ENCODE measurements at regions not wholly inside any gene's neighbourhood (a gene's known extent, or its start where the extent isn't known, plus 50 kb on each side); places are given as distances from the start of the nearest gene placed in this dataset.

GRCh38 chr15:36106640-36107335 is 472.6 kb upstream of the CDIN1 start:
- Histone ChIP-seq H3K27me3 (ENCODE audit: control insufficient read depth in 1 of 2, insufficient read depth in 2 of 2, low read length in 2 of 2) (no peaks in the 10 kb centered on the region), H3K9ac (ENCODE audit: insufficient read depth, low read depth, low read length) (no peak overlapping the region), H2AFZ (ENCODE audit: low read length) (no peak overlapping the region), H3K27ac (ENCODE audit: extremely low read length, insufficient read depth, low read length) (no peak overlapping the region), H3K4me1 (ENCODE audit: insufficient read depth, low read length) (no peaks in the 10 kb centered on the region), H3K4me2 (ENCODE audit: low read depth, low read length) (no peak overlapping the region), H3K79me2 (ENCODE audit: insufficient read depth, low read length) (no peaks in the 10 kb centered on the region), H3K9me3 (ENCODE audit: low read length) (no peaks in the 10 kb centered on the region), H3K4me3 (replicated peaks in 1 of 3; ENCODE audit: insufficient read depth in 1 of 3, low read depth in 2 of 3, low read length in 3 of 3) (no peak overlapping the region), H3K36me3 (replicated peaks in 1 of 2; ENCODE audit: control insufficient read depth in 1 of 2, insufficient read depth in 2 of 2, low read length in 2 of 2) (no peaks in the 10 kb centered on the region), H4K20me1 (ENCODE audit: insufficient read depth, low read length) (no peaks in the 10 kb centered on the region)
- 4% methylated on average over 6 of the region's 6 CpGs for WGBS (ENCODE audit: low lambda C conversion rate)
- ATAC-seq (no peak), DNase-seq (ENCODE audit: low spot score) (no peak), FAIRE-seq (no peak)
- ChIA-PET CTCF (ENCODE audit: low intra/inter-chr PET ratio, low total read pairs) (no interaction called here), POLR2A (no interaction called here)
- intact Hi-C loops (cut with micrococcal nuclease; ENCODE audit: unreplicated experiment), result no loop called here
- no TSS peak for BruUV-seq (replicated peaks)
- in situ Hi-C loops (cut with HindIII; ENCODE audit: extremely low pct_ligation_motif_present, low pct_unique_long_range_greater_than_20kb), result no loop called here
- TF ChIP-seq ZNF383 (CRISPR knock-in tag; IDR thresholded peaks at IDR 0.05; ENCODE audit: borderline replicate concordance) (no peak), ZNF615 (CRISPR knock-in tag; IDR thresholded peaks at IDR 0.05; ENCODE audit: borderline replicate concordance) (no peak), SALL2 (CRISPR knock-in tag; IDR thresholded peaks at IDR 0.05) (no peak), ZNF232 (CRISPR knock-in tag; IDR thresholded peaks at IDR 0.05; ENCODE audit: borderline replicate concordance) (no peak), ZNF274 (CRISPR knock-in tag; IDR thresholded peaks at IDR 0.05) (no peak), ZNF629 (CRISPR knock-in tag; conservative IDR thresholded peaks at IDR 0.05) (no peak), NR2F2 (IDR thresholded peaks at IDR 0.05; ENCODE audit: borderline replicate concordance, low read depth) (no peak), ZNF276 (CRISPR knock-in tag; IDR thresholded peaks at IDR 0.05; ENCODE audit: low read depth) (no peak), KMT2B (CRISPR knock-in tag; IDR thresholded peaks at IDR 0.05) (no peak), HOXA5 (CRISPR knock-in tag; IDR thresholded peaks at IDR 0.05) (no peak), DZIP1 (CRISPR knock-in tag; IDR thresholded peaks at IDR 0.05) (no peak), ZBTB4 (CRISPR knock-in tag; IDR thresholded peaks at IDR 0.05; ENCODE audit: borderline replicate concordance) (no peak), STAT5B (CRISPR knock-in tag; IDR thresholded peaks at IDR 0.05) (no peak)
- TF ChIP-seq, protein P1, sequence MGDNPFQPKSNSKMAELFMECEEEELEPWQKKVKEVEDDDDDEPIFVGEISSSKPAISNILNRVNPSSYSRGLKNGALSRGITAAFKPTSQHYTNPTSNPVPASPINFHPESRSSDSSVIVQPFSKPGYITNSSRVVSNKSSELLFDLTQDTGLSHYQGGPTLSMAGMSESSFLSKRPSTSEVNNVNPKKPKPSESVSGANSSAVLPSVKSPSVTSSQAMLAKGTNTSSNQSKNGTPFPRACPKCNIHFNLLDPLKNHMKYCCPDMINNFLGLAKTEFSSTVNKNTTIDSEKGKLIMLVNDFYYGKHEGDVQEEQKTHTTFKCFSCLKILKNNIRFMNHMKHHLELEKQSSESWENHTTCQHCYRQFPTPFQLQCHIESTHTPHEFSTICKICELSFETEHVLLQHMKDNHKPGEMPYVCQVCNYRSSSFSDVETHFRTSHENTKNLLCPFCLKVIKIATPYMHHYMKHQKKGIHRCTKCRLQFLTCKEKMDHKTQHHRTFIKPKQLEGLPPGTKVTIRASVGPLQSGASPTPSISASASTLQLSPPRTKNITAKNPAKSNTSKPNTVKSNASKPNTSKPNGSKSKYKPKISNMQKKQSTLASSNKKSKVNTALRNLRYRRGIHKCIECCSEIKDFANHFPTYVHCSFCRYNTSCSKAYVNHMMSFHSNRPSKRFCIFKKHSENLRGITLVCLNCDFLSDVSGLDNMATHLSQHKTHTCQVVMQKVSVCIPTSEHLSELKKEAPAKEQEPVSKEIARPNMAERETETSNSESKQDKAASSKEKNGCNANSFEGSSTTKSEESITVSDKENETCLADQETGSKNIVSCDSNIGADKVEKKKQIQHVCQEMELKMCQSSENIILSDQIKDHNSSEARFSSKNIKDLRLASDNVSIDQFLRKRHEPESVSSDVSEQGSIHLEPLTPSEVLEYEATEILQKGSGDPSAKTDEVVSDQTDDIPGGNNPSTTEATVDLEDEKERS (CRISPR knock-in tag; IDR thresholded peaks at IDR 0.05), result no peak

Measured in HepG2 (cell line).